Esophagus squamous epithelium (tissue), 4 donors: ENCODE measurements at regions not wholly inside any gene's neighbourhood (a gene's known extent, or its start where the extent isn't known, plus 50 kb on each side); places are given as distances from the start of the nearest gene placed in this dataset.

Experiments used
- POLR2A ChIP-seq, 4 donors: fragments of 450-650 bp; IDR thresholded peaks; one replicate each; pipeline ENCODE4 v1.6.1; 2017; ENCODE audit warnings: antibody characterized with exemption in 4 of 4, mild to moderate bottlenecking in 4 of 4, moderate library complexity in 3 of 4
- TF ChIP-seq, protein P1 (sequence below), 6 experiments: fragments of 450-650 bp in 4 of 6; fragments of 200-600 bp in 2 of 6; sonication (generic) in 2 of 6; IDR thresholded peaks; one replicate each; pipeline ENCODE4 v1.5.1; 2016 to 2019; ENCODE audit warnings: antibody characterized with exemption in 6 of 6, mild to moderate bottlenecking in 4 of 6, moderate library complexity in 4 of 6

DNA sequence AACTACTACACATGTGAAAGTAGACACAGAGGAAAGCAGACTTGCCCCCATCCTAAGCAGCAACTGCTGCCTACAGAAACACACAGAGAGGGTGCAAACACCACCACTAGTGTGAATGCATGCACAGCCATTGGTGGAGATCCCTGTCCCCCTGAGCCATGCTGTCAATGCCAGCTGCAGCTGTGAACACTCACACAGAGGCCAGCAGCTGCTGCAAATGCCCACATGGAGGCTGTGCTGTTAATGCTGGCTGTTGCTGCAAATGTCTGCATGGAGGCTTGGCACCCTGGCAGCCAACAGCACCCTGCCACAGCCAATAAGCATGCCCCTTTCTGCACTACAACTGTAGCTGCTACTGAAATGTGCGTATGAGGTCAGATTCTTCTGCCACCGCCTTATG, 355.0 kb downstream of the LNPK start:
- TF ChIP-seq, protein P1, sequence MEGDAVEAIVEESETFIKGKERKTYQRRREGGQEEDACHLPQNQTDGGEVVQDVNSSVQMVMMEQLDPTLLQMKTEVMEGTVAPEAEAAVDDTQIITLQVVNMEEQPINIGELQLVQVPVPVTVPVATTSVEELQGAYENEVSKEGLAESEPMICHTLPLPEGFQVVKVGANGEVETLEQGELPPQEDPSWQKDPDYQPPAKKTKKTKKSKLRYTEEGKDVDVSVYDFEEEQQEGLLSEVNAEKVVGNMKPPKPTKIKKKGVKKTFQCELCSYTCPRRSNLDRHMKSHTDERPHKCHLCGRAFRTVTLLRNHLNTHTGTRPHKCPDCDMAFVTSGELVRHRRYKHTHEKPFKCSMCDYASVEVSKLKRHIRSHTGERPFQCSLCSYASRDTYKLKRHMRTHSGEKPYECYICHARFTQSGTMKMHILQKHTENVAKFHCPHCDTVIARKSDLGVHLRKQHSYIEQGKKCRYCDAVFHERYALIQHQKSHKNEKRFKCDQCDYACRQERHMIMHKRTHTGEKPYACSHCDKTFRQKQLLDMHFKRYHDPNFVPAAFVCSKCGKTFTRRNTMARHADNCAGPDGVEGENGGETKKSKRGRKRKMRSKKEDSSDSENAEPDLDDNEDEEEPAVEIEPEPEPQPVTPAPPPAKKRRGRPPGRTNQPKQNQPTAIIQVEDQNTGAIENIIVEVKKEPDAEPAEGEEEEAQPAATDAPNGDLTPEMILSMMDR (IDR thresholded peaks at IDR 0.05): no peak
- TF ChIP-seq POLR2A (IDR thresholded peaks at IDR 0.05): no peak
